NCI-H82 (cell line): ENCODE measurements at regions not wholly inside any gene's neighbourhood (a gene's known extent, or its start where the extent isn't known, plus 50 kb on each side); places are given as distances from the start of the nearest gene placed in this dataset.

Source experiments
- DNase-seq: peaks from one replicate; lab custom pipeline; 2025; lab: John Stamatoyannopoulos, UW

GRCh38 chr3:124542214-124542869 lies 187.9 kb upstream of the UMPS start:
- DNase-seq = no peak

GRCh38 chr3:124545891-124546290 lies 184.4 kb upstream of the UMPS start:
- DNase-seq = no peak

DNA sequence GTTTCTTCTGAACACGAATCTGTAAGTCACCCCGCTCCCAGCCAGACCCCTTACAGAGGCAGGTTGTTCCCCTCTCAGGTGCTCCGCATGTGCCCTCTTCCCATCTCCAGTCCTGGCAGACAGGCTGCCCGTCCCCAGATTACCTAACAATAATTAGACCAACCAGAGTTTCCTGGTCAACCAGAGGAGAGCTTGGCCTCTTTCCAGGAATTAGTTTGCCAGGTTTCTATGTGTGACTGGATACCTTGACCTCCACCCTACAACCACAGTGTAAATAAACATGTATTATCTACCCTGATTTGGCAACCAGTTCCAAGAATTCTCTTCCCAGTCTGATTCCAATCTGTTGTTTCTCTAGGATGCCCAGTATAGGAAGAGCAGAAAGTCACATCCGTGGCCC lies 178.0 kb upstream of the UMPS start:
- DNase-seq = peak; percentile 43

- no peak for DNase-seq
Measured at GRCh38 chr3:124553178-124553577, 177.1 kb upstream of the UMPS start.

DNA sequence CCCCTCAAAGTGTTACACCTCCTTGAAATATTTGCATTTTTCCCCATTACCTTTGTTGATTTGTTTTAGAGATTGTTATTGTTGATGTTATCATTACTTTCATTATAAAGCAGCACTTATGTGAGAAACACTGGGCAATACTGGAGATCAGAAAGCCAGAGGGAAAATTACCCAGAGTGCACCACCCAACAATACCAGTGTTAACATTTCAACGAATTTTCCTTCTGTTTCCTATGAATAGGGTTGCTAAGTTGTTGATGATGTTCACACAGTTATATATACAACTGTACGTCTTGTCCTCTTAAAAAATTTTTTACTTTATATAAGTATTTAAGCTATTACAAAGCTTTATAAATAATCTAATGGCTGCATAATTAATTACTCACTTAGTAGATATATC lies 173.6 kb upstream of the UMPS start:
- no peak for DNase-seq

DNA sequence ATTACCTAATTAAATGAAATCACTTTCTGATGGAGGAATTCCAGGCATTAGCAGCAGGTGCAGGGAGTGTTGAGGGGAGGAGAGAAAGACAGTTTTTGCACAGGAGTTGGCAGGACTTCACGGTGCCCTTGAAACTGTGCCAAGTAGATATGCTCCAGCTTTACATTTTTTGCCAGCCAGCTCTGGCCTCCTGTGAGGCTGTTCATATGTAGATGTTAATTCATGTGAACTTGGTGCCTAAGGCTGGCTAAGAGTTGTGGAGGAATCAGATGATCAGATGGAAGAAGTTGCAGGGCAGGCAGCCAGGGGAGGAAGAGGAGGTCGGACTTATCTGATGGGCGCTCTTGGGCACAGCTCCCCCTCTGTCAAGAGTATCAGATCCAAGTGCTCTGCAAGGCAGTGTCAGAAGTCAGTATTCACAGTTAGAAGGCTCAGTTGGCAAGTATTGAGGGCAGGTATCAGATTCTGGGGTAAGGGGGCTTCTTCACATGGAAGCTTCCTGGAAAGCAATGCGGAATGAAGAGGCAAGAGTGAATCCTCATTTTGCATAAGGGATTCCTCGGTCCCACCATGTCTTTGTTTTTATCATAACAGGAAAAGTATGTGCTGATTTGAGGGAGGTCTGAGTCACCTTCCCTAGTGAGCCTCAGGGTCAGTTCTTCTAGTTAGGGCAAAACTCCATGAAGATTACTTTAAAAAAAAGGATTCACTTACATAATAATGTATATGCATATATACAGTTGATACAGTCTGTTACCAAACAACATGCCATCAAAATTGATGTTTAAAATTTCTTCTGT lies 172.6 kb upstream of the UMPS start:
- DNase-seq = no peak

GRCh38 chr3:124558991-124559845 lies 171.0 kb upstream of the UMPS start:
- peak; percentile 99 for DNase-seq

DNA sequence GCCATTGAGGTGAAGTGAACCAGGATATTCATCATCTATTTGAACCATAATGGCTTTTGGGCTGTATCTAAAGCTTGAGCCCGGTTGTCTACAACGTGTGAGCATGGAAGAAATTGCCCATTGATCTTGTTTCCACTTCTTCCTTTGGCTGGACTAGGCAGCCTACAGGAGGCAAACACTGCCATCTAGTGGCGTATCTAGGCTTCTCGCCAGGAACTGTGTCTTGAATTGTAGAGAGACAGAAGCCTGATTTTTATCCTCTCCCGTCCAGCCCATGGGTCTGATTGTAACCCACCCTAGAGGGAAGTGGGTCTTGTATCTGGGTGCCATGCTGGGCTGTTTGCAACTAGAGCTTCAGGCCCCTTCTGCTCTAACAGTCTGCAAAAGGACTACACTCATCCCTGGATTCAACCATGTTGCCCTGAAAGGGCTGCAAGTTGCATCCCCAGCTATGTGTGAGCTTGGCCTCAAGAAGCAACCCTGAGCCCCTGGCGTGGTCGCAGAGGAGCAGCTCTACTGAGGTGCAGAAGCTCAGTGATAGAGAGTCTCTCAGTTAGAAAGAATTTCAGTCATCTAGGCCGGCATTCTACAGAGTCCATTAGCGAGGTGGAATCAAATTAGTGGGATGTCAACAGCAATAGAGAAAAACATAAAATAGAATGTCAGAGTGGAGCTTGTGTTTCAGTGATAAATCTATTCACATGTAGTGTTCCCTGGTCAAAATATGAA lies 170.2 kb upstream of the UMPS start:
- DNase-seq = peak; percentile 97

- DNase-seq = no peak
Measured at GRCh38 chr3:124560666-124561215, 169.5 kb upstream of the UMPS start.

DNA sequence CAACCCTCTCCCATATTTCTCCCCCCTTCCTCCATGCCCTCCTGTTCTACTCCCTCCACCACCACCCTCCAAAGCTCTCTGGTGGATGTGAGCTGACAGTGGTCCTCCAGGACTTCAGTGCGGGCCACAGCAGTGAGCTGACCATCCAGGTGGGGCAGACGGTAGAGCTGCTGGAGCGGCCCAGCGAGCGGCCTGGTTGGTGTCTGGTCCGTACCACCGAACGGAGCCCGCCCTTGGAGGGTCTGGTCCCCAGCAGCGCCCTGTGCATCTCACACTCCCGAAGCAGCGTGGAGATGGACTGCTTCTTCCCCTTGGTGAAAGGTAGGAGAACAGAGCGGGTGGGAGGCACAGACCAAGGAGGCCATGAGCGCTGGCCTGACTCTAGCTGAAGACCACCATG lies 167.5 kb upstream of the UMPS start:
- DNase-seq = no peak

DNA sequence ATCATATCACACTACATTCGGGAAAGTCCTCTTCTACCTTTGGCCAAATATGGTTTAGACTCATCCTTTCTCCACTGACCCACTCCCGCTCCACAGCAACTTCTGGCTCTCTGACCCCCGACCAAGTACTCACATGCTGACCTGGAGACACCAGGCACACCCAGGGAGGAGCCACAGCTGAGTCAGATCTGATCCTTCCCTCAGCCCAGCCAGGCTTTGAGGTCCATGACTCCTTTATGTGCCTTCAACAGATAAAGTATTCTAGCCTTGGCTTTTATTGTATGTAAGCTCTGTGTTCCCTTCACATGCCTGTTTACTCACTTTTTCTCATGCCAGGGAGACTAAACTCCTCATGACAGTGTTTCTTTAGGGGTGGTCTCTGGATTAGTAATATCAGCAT lies 166.9 kb upstream of the UMPS start:
- no peak for DNase-seq

DNA sequence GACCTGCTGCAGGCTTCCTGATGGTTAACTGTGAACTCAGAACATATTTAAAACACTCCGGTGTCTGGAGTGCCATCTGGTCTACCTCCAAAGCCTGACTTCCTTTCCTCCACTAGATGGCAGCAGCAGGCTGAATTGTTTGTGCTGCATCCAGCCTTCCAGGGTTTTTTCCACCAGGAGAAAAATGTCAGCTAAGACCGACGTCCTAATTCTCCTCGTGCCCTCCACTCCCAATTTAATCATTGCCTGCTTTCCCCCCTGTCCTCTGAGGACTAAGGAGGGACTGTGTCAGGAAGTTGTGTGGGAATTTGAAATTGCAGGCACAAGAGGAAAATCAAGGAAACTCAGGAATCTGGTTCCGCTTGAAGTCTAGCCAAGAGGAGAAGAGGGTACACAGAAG lies 165.2 kb upstream of the UMPS start:
- DNase-seq = peak; percentile 94

- no peak for DNase-seq
Measured at GRCh38 chr3:124565551-124565950, 164.7 kb upstream of the UMPS start.

DNA sequence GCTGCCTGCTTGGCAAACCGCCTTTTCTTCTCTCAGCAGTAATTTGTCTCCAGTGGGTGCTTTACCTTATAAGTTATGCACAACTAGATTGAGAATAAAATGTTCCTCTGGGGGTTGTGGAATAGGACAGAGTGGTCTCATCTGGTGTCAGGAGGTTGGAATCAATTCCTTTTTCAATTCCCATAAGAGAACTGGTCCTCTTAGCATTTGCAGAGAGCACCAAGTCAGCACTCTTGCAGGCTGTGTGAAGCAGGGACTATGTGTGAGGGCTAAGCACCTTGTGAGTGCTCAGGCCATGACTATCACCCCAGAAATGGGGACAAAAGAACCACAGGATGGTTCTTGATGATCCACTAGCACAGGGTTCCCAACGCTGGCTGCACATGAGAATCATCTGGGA lies 163.6 kb upstream of the UMPS start:
- no peak for DNase-seq

GRCh38 chr3:124567179-124567578 lies 163.1 kb upstream of the UMPS start:
- DNase-seq = no peak

GRCh38 chr3:124569761-124570160 lies 160.5 kb upstream of the UMPS start:
- peak; percentile 20 for DNase-seq

DNA sequence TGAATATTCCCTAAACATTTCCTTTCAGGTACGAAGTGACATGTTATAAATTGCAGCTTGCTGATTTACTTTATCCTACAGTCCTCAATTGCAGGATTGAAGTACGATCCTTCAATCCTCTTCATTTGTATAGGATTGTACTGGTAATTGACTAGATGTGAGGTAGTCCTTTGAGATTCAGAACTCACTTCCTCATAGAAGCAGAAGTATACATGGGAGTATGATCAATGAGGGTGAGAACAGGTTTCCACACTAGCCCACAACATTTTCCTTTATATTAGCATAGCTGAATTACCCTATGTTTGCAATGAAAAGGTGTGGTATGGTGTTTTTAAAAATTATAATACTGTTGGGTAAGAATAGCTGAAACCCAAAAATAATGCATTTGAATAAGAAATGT lies 160.0 kb upstream of the UMPS start:
- DNase-seq = no peak

DNA sequence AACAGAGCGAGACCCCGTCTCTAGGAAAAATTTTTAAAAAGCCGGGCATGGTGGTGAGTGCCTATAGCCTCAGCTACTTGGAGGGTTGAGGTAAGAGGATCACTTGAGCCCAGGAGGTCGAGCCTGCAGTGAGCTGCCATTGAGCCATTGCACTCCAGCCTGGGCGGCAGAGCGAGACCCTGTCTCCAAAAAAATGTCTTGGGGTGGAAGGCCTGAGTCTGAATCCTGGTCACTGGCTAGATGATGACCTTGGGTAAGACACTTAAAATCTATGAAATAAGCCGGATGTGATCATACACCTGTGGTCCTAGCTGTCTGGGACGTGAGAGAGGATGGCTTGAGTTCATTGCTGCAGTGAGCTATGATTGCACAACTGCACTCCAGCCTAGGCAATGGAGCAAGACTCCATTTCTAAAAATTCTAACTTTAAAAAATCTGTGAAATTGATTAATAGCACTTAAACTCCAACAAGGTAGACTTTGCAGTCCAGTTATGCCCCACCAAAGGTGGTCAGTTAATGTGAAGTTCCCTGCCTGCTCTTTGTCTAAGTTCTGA lies 157.3 kb upstream of the UMPS start:
- DNase-seq = no peak

DNA sequence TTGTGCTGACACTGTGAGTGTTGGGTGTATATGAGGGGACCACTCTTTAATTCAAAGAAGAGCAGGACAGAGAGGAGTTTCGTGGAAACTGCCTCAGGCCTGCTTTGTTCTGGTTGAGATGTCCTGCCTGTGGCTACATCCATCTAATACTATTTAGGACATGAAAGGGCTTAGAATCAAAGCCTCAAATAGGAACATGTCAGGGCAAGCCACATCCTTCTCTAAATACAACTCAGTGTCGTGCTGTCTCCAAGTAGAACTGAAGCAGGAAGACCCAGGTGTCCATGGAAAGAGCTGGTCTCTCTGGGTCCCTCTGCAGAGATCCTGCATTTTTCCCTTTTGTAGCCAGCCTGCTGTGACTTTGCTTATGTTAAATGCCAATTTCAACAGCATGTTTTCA lies 156.2 kb upstream of the UMPS start:
- DNase-seq = no peak

DNA sequence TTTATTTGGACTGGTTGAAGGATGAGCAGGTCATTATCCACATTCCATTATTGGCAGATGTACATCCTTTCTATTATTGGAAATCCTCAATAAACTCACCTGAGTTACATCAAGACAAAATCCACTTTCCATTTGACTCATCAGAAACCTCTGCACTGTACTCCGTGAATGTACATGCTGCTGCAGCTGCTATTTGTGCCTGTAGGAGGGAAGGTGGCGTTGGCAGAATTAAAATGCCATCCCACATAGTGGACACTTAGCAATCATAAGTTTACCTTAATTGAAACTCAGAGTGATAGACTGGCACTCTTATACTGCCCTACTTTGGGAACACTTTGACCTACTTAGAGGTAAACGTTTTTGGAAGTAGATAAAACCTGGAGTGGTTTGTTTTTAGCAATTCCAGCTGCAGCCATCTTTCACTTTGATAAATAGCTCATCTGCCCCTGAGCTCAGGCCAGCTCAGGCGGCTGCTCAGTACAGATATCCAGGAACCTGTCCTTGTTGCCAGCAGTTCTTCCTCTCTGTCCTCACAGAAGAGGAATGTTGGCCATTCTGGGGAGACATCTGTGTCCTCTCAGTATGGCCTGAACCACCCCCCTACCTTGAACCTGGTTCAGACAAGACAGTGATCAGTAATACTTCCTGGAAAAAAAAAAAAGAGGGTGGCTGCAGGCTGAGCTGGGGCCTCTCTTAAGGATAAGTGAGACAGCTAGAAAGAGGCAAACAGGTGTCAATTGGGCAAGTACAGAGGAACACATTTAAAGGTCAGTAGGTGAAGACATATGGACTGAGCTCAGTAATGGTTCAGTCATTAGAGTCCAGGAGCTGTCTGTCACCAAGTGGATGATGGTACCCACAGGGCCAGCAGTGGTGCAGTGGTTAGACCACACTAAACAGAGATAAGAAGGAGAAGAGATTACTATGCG lies 153.4 kb upstream of the UMPS start:
- no peak for DNase-seq
